ENCODE measurements at regions not wholly inside any gene's neighbourhood (a gene's known extent, or its start where the extent isn't known, plus 50 kb on each side); places are given as distances from the start of the nearest gene placed in this dataset.

DNA sequence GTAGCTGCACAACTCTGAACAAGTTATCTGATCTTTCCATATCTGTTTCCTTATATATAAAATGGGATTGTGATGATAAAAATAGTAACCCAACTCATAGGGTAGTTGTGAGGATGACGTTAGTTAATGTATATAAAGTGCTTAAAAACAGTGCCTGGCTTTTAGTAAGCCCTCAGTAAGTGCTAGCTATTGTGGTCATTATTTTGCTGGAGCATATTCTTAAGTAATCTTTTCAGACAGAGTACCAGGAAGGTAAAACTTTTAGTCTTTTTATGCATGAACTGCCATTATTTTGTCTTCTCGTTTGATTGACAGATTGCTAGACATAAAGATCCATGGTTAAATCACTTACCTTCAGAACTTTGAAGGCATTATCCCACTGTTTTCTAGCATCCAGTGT lies 62.5 kb upstream of the SIM2 start (continued):
- TF ChIP-seq, protein P1, sequence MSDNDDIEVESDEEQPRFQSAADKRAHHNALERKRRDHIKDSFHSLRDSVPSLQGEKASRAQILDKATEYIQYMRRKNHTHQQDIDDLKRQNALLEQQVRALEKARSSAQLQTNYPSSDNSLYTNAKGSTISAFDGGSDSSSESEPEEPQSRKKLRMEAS (CRISPR knock-in tag; IDR thresholded peaks at IDR 0.05) = no peak
- no peak for TF ChIP-seq CBFB (CRISPR knock-in tag; IDR thresholded peaks at IDR 0.05; ENCODE audit: low read depth)
- TF ChIP-seq, protein P2, sequence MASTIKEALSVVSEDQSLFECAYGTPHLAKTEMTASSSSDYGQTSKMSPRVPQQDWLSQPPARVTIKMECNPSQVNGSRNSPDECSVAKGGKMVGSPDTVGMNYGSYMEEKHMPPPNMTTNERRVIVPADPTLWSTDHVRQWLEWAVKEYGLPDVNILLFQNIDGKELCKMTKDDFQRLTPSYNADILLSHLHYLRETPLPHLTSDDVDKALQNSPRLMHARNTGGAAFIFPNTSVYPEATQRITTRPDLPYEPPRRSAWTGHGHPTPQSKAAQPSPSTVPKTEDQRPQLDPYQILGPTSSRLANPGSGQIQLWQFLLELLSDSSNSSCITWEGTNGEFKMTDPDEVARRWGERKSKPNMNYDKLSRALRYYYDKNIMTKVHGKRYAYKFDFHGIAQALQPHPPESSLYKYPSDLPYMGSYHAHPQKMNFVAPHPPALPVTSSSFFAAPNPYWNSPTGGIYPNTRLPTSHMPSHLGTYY (CRISPR knock-in tag; IDR thresholded peaks at IDR 0.05) = no peak

DNA sequence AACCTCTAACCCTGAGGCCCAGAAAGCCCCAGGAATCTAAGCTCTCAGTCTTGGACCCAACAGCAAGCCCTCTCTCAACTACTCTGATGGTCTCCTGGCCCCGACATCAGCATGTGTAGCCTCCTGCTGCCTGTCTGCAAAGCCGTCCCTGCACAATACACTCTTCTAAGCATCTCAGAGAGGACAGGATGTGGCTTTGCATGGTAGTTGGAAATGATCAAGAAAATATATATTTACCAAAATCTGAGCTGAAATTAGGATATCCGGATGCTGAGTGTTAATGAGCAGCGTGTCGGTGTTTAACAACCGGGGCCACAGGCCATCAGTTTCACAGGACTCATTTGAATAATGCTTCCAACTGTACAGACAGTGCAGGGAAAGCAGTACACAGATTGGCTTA lies 59.1 kb upstream of the SIM2 start:
- Mint-ChIP-seq H3K4me3 (no peak overlapping the region), H3K4me1 (peaks cover 11% of the 10 kb centered on the region), H3K36me3 (no peaks in the 10 kb centered on the region), H3K27me3 (ENCODE audit: low read depth) (no peaks in the 10 kb centered on the region), H3K27ac (no peak overlapping the region), H3K9me3 (peaks cover 6% of the 10 kb centered on the region; the same call in 1 of the 2 replicates)
- DNase-seq (ENCODE audit: low spot score) (no peak), ATAC-seq (no peak)
- ChIA-PET CTCF (interaction anchor here (1.3 kb wide), 1 partner anchor 9 kb away, joined by 8 read pairs; no protein-coding TSS in a partner anchor), POLR2A (no interaction called here)
- TF ChIP-seq OVOL2 (CRISPR knock-in tag; IDR thresholded peaks at IDR 0.05; ENCODE audit: borderline replicate concordance) (no peak), JUN (CRISPR knock-in tag; IDR thresholded peaks at IDR 0.05) (no peak), EMX1 (CRISPR knock-in tag; IDR thresholded peaks at IDR 0.05) (no peak), NFYB (CRISPR knock-in tag; conservative IDR thresholded peaks at IDR 0.05; ENCODE audit: low read depth) (no peak)
- TF ChIP-seq, protein P3, sequence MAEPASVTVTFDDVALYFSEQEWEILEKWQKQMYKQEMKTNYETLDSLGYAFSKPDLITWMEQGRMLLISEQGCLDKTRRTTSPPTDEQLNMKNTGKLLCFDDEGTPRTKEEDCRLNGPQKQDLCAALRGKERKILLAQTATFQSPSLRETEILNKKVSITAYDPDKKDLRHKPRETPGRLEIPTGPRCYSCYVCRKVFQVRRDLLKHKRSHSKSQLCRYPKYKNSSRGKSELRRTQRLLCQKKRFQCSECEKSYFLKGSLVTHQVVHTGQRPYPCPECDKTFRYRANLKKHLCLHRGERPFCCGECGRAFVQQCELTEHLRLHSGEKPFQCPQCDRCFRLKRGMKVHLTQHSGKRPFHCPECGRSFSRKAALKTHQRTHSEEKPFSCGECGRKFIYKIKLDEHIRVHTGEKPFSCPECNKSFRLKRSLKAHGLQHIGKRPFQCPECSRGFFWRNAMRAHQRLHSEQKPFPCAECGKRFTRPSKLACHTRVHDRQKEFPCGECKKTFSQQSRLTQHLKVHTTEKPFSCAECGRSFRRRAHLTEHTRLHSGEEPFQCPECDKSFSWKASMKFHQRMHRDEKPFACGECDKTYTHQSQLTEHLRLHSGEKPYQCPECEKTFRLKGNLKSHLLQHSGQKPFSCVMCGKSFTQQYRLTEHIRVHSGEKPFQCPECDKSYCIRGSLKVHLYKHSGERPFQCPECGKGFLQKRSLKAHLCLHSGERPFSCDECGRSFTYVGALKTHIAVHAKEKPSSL (CRISPR knock-in tag; conservative IDR thresholded peaks at IDR 0.05) = no peak
- TF ChIP-seq, protein P4, sequence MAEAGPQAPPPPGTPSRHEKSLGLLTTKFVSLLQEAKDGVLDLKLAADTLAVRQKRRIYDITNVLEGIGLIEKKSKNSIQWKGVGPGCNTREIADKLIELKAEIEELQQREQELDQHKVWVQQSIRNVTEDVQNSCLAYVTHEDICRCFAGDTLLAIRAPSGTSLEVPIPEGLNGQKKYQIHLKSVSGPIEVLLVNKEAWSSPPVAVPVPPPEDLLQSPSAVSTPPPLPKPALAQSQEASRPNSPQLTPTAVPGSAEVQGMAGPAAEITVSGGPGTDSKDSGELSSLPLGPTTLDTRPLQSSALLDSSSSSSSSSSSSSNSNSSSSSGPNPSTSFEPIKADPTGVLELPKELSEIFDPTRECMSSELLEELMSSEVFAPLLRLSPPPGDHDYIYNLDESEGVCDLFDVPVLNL (CRISPR knock-in tag; IDR thresholded peaks at IDR 0.05; ENCODE audit: borderline replicate concordance, low read depth) = no peak
- TF ChIP-seq, protein P5, sequence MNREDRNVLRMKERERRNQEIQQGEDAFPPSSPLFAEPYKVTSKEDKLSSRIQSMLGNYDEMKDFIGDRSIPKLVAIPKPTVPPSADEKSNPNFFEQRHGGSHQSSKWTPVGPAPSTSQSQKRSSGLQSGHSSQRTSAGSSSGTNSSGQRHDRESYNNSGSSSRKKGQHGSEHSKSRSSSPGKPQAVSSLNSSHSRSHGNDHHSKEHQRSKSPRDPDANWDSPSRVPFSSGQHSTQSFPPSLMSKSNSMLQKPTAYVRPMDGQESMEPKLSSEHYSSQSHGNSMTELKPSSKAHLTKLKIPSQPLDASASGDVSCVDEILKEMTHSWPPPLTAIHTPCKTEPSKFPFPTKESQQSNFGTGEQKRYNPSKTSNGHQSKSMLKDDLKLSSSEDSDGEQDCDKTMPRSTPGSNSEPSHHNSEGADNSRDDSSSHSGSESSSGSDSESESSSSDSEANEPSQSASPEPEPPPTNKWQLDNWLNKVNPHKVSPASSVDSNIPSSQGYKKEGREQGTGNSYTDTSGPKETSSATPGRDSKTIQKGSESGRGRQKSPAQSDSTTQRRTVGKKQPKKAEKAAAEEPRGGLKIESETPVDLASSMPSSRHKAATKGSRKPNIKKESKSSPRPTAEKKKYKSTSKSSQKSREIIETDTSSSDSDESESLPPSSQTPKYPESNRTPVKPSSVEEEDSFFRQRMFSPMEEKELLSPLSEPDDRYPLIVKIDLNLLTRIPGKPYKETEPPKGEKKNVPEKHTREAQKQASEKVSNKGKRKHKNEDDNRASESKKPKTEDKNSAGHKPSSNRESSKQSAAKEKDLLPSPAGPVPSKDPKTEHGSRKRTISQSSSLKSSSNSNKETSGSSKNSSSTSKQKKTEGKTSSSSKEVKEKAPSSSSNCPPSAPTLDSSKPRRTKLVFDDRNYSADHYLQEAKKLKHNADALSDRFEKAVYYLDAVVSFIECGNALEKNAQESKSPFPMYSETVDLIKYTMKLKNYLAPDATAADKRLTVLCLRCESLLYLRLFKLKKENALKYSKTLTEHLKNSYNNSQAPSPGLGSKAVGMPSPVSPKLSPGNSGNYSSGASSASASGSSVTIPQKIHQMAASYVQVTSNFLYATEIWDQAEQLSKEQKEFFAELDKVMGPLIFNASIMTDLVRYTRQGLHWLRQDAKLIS (CRISPR knock-in tag; IDR thresholded peaks at IDR 0.05; ENCODE audit: borderline replicate concordance) = no peak
- TF ChIP-seq, protein P6, sequence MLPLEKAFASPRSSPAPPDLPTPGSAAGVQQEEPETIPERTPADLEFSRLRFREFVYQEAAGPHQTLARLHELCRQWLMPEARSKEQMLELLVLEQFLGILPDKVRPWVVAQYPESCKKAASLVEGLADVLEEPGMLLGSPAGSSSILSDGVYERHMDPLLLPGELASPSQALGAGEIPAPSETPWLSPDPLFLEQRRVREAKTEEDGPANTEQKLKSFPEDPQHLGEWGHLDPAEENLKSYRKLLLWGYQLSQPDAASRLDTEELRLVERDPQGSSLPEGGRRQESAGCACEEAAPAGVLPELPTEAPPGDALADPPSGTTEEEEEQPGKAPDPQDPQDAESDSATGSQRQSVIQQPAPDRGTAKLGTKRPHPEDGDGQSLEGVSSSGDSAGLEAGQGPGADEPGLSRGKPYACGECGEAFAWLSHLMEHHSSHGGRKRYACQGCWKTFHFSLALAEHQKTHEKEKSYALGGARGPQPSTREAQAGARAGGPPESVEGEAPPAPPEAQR (CRISPR knock-in tag; IDR thresholded peaks at IDR 0.05) = no peak
- TF ChIP-seq, protein P7, sequence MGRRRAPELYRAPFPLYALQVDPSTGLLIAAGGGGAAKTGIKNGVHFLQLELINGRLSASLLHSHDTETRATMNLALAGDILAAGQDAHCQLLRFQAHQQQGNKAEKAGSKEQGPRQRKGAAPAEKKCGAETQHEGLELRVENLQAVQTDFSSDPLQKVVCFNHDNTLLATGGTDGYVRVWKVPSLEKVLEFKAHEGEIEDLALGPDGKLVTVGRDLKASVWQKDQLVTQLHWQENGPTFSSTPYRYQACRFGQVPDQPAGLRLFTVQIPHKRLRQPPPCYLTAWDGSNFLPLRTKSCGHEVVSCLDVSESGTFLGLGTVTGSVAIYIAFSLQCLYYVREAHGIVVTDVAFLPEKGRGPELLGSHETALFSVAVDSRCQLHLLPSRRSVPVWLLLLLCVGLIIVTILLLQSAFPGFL (CRISPR knock-in tag; IDR thresholded peaks at IDR 0.05; ENCODE audit: borderline replicate concordance) = no peak

All from WTC11 (cell line).